GM18499 (cell line): ENCODE measurements at regions not wholly inside any gene's neighbourhood (a gene's known extent, or its start where the extent isn't known, plus 50 kb on each side); places are given as distances from the start of the nearest gene placed in this dataset.
A peak's percentile ranks its signal among the peaks of the same experiment; 100 is the strongest.

Experiments
- ATAC-seq: cut with Tn5 transposase; IDR thresholded peaks from one replicate; pipeline ENCODE4 v1.9.1; 2021; ENCODE audit warnings: moderate number of reproducible peaks; ENCODE audit not compliant: insufficient read depth, unreplicated experiment

- no peak for ATAC-seq
Measured at GRCh38 chr12:98317939-98318899, 197.2 kb upstream of the TMPO start.

- no peak for ATAC-seq
Measured at GRCh38 chr12:98319716-98320425, 195.5 kb upstream of the TMPO start.

- ATAC-seq, result no peak
Measured at GRCh38 chr12:98325003-98325402, 190.4 kb upstream of the TMPO start.

- ATAC-seq, result no peak
Measured at GRCh38 chr12:98328467-98328866, 186.9 kb upstream of the TMPO start.

GRCh38 chr12:98329589-98329988 is 185.8 kb upstream of the TMPO start:
- no peak for ATAC-seq

GRCh38 chr12:98332642-98333041 is 182.7 kb upstream of the TMPO start:
- peak; percentile 61 for ATAC-seq

- ATAC-seq, result no peak
Measured at GRCh38 chr12:98334768-98335167, 180.6 kb upstream of the TMPO start.

GRCh38 chr12:98341026-98341425 is 174.4 kb upstream of the TMPO start:
- no peak for ATAC-seq

- no peak for ATAC-seq
Measured at GRCh38 chr12:98341732-98342131, 173.7 kb upstream of the TMPO start.

- ATAC-seq, result no peak
Measured at GRCh38 chr12:98343002-98343567, 172.3 kb upstream of the TMPO start.

- no peak for ATAC-seq
Measured at GRCh38 chr12:98344046-98344930, 171.1 kb upstream of the TMPO start.

GRCh38 chr12:98345308-98345876 is 170.0 kb upstream of the TMPO start:
- no peak for ATAC-seq

GRCh38 chr12:98351089-98351488 is 164.3 kb upstream of the TMPO start:
- ATAC-seq, result no peak

- no peak for ATAC-seq
Measured at GRCh38 chr12:98351784-98352183, 163.6 kb upstream of the TMPO start.

GRCh38 chr12:98352218-98352811 is 163.1 kb upstream of the TMPO start:
- ATAC-seq, result peak; percentile 48

GRCh38 chr12:98352835-98353234 is 162.6 kb upstream of the TMPO start:
- no peak for ATAC-seq

- no peak for ATAC-seq
Measured at GRCh38 chr12:98354520-98355035, 160.8 kb upstream of the TMPO start.

GRCh38 chr12:98355322-98355721 is 160.1 kb upstream of the TMPO start:
- ATAC-seq, result no peak

- no peak for ATAC-seq
Measured at GRCh38 chr12:98355933-98356332, 159.5 kb upstream of the TMPO start.
